ENCODE measurements at regions not wholly inside any gene's neighbourhood (a gene's known extent, or its start where the extent isn't known, plus 50 kb on each side); places are given as distances from the start of the nearest gene placed in this dataset.

DNA sequence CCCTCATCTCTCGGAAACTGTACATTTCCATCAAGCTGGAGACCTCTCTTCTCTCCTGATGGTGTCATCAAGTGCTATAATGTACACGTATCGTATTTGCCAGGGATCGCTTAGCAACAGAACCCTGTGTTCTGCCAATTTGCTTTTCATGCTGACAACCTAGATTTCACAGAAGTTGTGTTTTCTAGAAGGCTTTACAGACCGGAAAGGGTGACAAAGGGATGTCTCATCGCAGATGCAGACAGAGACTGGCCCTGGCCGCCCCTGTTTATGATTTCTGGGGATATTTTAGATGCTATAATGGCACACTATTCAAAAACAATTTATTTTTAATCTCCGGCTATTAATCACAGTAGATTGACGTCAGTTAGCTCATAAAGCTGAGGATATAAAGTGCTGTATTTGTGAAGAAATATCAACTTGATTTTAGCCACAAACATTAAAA is 291.4 kb downstream of the IRS2 start:
- Mint-ChIP-seq H3K4me3 (ENCODE audit: unreplicated experiment) (no peak overlapping the region), H3K27ac (ENCODE audit: unreplicated experiment) (peak overlapping the region; percentile 19), H3K9me3 (ENCODE audit: unreplicated experiment) (no peaks in the 10 kb centered on the region), H3K4me1 (ENCODE audit: low read depth, unreplicated experiment) (peaks cover 2% of the 10 kb centered on the region), H3K27me3 (ENCODE audit: low read depth, unreplicated experiment) (peaks cover 2% of the 10 kb centered on the region), H3K36me3 (ENCODE audit: low read depth, unreplicated experiment) (no peaks in the 10 kb centered on the region)
- DNase-seq (ENCODE audit: low read depth) (peak; percentile 81), FAIRE-seq (peak; percentile 68)
- peak overlapping the region; percentile 49 for H2AFZ ChIP-seq (ENCODE audit: low read depth, low read length)
- no peaks in the 10 kb centered on the region for H3K79me2 ChIP-seq (ENCODE audit: insufficient read depth, low read length)
- no peaks in the 10 kb centered on the region for H4K20me1 ChIP-seq (ENCODE audit: insufficient read depth, low read length)
- H3K36me3 ChIP-seq (ENCODE audit: insufficient read depth, low read length), result no peaks in the 10 kb centered on the region
- H3K4me2 ChIP-seq (ENCODE audit: low read length), result peak overlapping the region; percentile 77
- peaks cover 12% of the 10 kb centered on the region for H3K4me1 ChIP-seq (ENCODE audit: insufficient read depth, low read length)
- peak overlapping the region; percentile 24 for H3K4me3 ChIP-seq (ENCODE audit: insufficient read depth, low read depth, low read length)
- TF ChIP-seq, protein P1, sequence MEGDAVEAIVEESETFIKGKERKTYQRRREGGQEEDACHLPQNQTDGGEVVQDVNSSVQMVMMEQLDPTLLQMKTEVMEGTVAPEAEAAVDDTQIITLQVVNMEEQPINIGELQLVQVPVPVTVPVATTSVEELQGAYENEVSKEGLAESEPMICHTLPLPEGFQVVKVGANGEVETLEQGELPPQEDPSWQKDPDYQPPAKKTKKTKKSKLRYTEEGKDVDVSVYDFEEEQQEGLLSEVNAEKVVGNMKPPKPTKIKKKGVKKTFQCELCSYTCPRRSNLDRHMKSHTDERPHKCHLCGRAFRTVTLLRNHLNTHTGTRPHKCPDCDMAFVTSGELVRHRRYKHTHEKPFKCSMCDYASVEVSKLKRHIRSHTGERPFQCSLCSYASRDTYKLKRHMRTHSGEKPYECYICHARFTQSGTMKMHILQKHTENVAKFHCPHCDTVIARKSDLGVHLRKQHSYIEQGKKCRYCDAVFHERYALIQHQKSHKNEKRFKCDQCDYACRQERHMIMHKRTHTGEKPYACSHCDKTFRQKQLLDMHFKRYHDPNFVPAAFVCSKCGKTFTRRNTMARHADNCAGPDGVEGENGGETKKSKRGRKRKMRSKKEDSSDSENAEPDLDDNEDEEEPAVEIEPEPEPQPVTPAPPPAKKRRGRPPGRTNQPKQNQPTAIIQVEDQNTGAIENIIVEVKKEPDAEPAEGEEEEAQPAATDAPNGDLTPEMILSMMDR (IDR thresholded peaks at IDR 0.05; ENCODE audit: insufficient read depth, low read depth, low read length), result no peak
- TF ChIP-seq EZH2 (IDR thresholded peaks at IDR 0.05; ENCODE audit: insufficient read depth, low read length), result no peak
- no peaks in the 10 kb centered on the region for H3K27me3 ChIP-seq (ENCODE audit: insufficient read depth, low read length)
- peak overlapping the region; percentile 67 for H3K27ac ChIP-seq (ENCODE audit: low read depth, low read length)
- H3K9ac ChIP-seq (ENCODE audit: low read length), result peak overlapping the region; percentile 70
- no peaks in the 10 kb centered on the region for H3K9me3 ChIP-seq (ENCODE audit: insufficient read depth, low read depth, low read length)

DNA sequence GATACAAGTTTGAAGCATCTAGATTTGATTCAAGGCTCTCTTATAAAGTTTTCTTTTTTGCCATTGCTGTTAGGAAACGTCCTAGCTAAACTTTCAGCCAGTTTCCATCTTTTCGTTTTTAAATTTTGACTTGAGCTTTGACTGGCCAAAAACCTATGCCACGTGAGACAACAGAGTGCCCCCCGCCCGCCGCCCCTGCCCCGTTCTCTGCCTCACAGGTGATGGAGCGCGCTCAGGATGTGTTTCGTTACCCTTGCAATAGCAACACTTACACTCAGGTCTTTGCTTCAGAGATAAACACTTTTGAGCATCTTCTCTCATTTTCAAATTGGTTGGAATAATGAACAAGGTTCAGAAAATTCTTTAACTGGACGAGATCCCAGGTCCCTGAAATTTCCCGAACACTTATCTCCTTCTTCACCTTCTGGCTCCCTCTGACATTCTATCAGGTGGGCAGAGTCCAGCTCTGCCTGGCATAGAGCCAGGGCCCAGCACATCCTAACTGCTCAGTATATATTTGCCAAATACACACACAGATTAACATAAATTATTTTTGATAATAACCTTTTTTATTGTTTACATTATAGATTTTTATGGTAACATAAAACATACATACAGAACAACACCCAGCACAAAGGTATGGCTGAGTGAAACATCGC is 301.1 kb downstream of the IRS2 start:
- no peaks in the 10 kb centered on the region for H3K36me3 ChIP-seq (ENCODE audit: insufficient read depth, low read length)
- H4K20me1 ChIP-seq (ENCODE audit: insufficient read depth, low read length), result no peaks in the 10 kb centered on the region
- H3K4me3 ChIP-seq (ENCODE audit: insufficient read depth, low read depth, low read length), result no peak overlapping the region
- FAIRE-seq (no peak), DNase-seq (ENCODE audit: low read depth) (no peak)
- H3K36me3 Mint-ChIP-seq (ENCODE audit: low read depth, unreplicated experiment), result no peaks in the 10 kb centered on the region
- no peak overlapping the region for H3K27ac Mint-ChIP-seq (ENCODE audit: unreplicated experiment)
- H3K9me3 ChIP-seq (ENCODE audit: insufficient read depth, low read depth, low read length), result no peaks in the 10 kb centered on the region
- H3K4me2 ChIP-seq (ENCODE audit: low read length), result no peak overlapping the region
- H3K4me1 Mint-ChIP-seq (ENCODE audit: low read depth, unreplicated experiment), result no peaks in the 10 kb centered on the region
- no peak overlapping the region for H3K9ac ChIP-seq (ENCODE audit: low read length)
- no peaks in the 10 kb centered on the region for H3K4me1 ChIP-seq (ENCODE audit: insufficient read depth, low read length)
- H3K27me3 ChIP-seq (ENCODE audit: insufficient read depth, low read length), result no peaks in the 10 kb centered on the region
- H3K79me2 ChIP-seq (ENCODE audit: insufficient read depth, low read length), result no peaks in the 10 kb centered on the region
- no peak overlapping the region for H2AFZ ChIP-seq (ENCODE audit: low read depth, low read length)
- H3K27ac ChIP-seq (ENCODE audit: low read depth, low read length), result no peak overlapping the region
- H3K4me3 Mint-ChIP-seq (ENCODE audit: unreplicated experiment), result no peak overlapping the region
- TF ChIP-seq, protein P1 (IDR thresholded peaks at IDR 0.05; ENCODE audit: insufficient read depth, low read depth, low read length), result no peak
- TF ChIP-seq EZH2 (IDR thresholded peaks at IDR 0.05; ENCODE audit: insufficient read depth, low read length), result no peak
- H3K27me3 Mint-ChIP-seq (ENCODE audit: low read depth, unreplicated experiment), result no peaks in the 10 kb centered on the region
- H3K9me3 Mint-ChIP-seq (ENCODE audit: unreplicated experiment), result peaks cover 6% of the 10 kb centered on the region

DNA sequence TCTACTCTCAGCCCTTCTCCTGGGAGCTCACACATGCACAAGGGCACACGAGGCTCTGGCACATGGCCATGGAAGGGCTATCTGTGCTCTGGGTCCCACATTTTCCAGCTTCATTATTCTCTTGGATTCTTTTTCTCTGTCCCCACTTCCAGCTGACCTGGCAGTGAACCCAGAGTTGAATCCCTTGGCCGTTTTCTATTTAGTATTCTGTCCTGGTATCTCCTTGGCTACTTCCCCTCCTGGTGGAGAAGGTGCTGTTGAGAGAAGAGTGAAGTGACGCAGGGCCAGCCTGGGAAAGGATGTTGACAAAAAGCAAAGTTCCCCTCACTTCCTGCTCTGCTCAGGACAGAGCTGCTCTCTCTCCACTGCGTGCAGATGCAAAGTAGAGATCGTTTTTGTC is 303.1 kb downstream of the IRS2 start:
- TF ChIP-seq, protein P1 (IDR thresholded peaks at IDR 0.05; ENCODE audit: insufficient read depth, low read depth, low read length), result no peak
- TF ChIP-seq EZH2 (IDR thresholded peaks at IDR 0.05; ENCODE audit: insufficient read depth, low read length), result no peak
- Histone ChIP-seq H4K20me1 (ENCODE audit: insufficient read depth, low read length) (no peaks in the 10 kb centered on the region), H3K36me3 (ENCODE audit: insufficient read depth, low read length) (no peaks in the 10 kb centered on the region), H3K4me2 (ENCODE audit: low read length) (no peak overlapping the region), H3K79me2 (ENCODE audit: insufficient read depth, low read length) (no peaks in the 10 kb centered on the region), H2AFZ (ENCODE audit: low read depth, low read length) (peak overlapping the region; percentile 15), H3K27me3 (ENCODE audit: insufficient read depth, low read length) (no peaks in the 10 kb centered on the region), H3K9ac (ENCODE audit: low read length) (no peak overlapping the region), H3K27ac (ENCODE audit: low read depth, low read length) (no peak overlapping the region), H3K4me1 (ENCODE audit: insufficient read depth, low read length) (no peaks in the 10 kb centered on the region), H3K9me3 (ENCODE audit: insufficient read depth, low read depth, low read length) (no peaks in the 10 kb centered on the region), H3K4me3 (ENCODE audit: insufficient read depth, low read depth, low read length) (no peak overlapping the region)
- no peaks in the 10 kb centered on the region for H3K4me1 Mint-ChIP-seq (ENCODE audit: low read depth, unreplicated experiment)
- peaks cover 2% of the 10 kb centered on the region for H3K27me3 Mint-ChIP-seq (ENCODE audit: low read depth, unreplicated experiment)
- H3K36me3 Mint-ChIP-seq (ENCODE audit: low read depth, unreplicated experiment), result no peaks in the 10 kb centered on the region
- H3K4me3 Mint-ChIP-seq (ENCODE audit: unreplicated experiment), result no peak overlapping the region
- H3K9me3 Mint-ChIP-seq (ENCODE audit: unreplicated experiment), result peaks cover 6% of the 10 kb centered on the region
- no peak overlapping the region for H3K27ac Mint-ChIP-seq (ENCODE audit: unreplicated experiment)
- DNase-seq (ENCODE audit: low read depth) (no peak), FAIRE-seq (no peak)
